Motor neuron (in vitro differentiated cells): ENCODE measurements at regions not wholly inside any gene's neighbourhood (a gene's known extent, or its start where the extent isn't known, plus 50 kb on each side); places are given as distances from the start of the nearest gene placed in this dataset.
"Not testable (repeated sequence)": the region's sequence is repeated elsewhere in the genome, so short reads cannot be mapped to it uniquely, and the experiment has no call there.

Experiments
- ATAC-seq, 8 experiments: fragments of 200-7000 bp; cut with Tn5 transposase; replicated peaks in 6 of 8; 2 replicates each; pipeline ENCODE4 v1.8.0; 2021; ENCODE audit warnings: mild to moderate bottlenecking in 8 of 8, moderate library complexity in 8 of 8
- H3K27ac ChIP-seq, 2 donors: fragments of 250-450 bp; sonication (Bioruptor Pico); 2 replicates each; pipeline ENCODE4 v1.9.0; 2021; ENCODE audit warnings: antibody characterized with exemption in 2 of 2, mild to moderate bottlenecking in 2 of 2, moderate library complexity in 1 of 2
- H3K4me1 ChIP-seq, 2 donors: fragments of 250-450 bp; sonication (Bioruptor Pico); replicated peaks in 1 of 2; 2 replicates each; pipeline ENCODE4 v1.6.1; 2021; ENCODE audit warnings: antibody characterized with exemption in 2 of 2, mild to moderate bottlenecking in 2 of 2, moderate library complexity in 1 of 2
- H3K4me3 ChIP-seq, 5 donors: fragments of 250-450 bp; sonication (Bioruptor Pico); 2 replicates each; pipeline ENCODE4 v1.9.0; 2021; ENCODE audit warnings: antibody characterized with exemption in 5 of 5, mild to moderate bottlenecking in 5 of 5, moderate library complexity in 4 of 5
- WGBS, 10 experiments: fragments of 450-650 bp; shearing (Covaris generic); methylation state at CpG; one replicate each; pipeline ENCODE4 v1.0.0; 2022; 5-methylcytosine and 5-hydroxymethylcytosine counted together
- in situ Hi-C, 9 experiments: fragments of 400-800 bp; cut with MboI; loops; one replicate each; pipeline ENCODE4 v1.15.0; 2021; ENCODE audit warnings: low sequenced_read_pairs in 9 of 9, low pct_unique_long_range_greater_than_20kb in 2 of 9; ENCODE audit not compliant: unreplicated experiment in 9 of 9

DNA sequence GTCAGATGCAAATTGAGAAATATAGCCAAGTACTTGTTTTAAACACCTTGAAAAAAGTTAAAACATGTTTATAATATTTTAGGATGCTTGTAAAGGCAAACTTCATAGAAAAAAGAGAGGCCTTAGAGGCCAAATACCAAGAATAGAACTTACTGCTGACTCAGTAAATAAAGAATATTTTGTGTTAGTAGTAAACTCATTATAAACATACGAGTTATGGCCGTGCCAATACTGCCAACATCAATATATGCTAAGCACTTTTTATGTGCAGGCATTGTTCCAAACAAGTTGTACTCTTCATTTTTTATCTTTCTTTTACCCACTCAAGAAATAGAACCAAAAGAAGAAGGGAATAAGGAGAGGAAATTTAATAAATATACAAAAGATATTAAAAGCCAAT lies 705.9 kb upstream of the NCAM2 start:
- 0 to 100% (median 75%) methylated on average over 2 of the region's 2 CpGs; no CpG with 5 or more reads in 2 of the 10 experiments for WGBS, 10 experiments
- Histone ChIP-seq H3K4me1 (no peaks in the 10 kb centered on the region), H3K27ac (no peak overlapping the region), H3K4me3 (no peak overlapping the region)
- in situ Hi-C loops = no loop called here
- no peak for ATAC-seq

DNA sequence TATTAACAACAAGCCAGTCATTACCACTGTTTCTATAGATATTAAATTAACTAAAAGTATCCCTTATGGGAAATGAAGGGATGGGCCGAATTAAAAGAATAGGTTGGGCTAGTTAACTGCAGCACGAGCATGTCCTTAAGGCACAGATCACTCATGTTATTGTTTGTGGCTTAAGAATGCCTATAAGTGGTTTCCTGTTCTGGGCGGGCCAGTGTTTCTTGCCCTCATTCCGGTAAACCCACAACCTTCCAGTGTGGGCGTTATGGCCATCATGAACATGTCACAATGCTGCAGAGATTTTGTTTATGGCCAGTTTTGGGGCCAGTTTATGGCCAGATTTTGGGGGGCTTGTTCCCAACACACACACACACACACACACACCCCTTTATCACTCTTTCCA lies 705.4 kb upstream of the NCAM2 start:
- peak in 1 of 8 experiments; percentile 56 for ATAC-seq
- H3K4me3 ChIP-seq, H3K27ac ChIP-seq, H3K4me1 ChIP-seq, in situ Hi-C loops: not testable (repeated sequence)
- WGBS, 10 experiments = 60 to 100% (median 80%) methylated on average over 1 to 2 of the region's 5 CpGs; no CpG with 5 or more reads in 5 of the 10 experiments

DNA sequence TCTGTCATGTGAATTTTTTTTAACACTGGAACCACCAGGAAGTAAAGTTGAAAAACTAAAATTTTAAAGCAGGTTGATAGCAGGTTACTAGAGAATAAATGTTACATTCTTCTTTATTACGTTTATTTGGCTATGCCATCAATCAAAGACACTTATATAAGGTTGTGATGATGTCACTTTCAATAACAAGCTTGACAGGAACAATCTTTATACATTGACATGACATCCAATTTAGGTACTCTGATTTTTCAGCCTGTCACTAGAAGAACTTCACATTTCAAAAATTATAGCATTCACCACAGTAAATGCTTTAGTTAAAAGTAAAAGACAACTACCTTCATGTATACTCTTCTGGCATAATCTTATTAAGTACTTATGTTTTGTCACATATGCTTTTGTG lies 696.8 kb upstream of the NCAM2 start:
- no peak overlapping the region for H3K27ac ChIP-seq
- no peak for ATAC-seq
- 0 to 100% (median 82%) methylated on average over 1 of the region's 1 CpG for WGBS, 10 experiments

DNA sequence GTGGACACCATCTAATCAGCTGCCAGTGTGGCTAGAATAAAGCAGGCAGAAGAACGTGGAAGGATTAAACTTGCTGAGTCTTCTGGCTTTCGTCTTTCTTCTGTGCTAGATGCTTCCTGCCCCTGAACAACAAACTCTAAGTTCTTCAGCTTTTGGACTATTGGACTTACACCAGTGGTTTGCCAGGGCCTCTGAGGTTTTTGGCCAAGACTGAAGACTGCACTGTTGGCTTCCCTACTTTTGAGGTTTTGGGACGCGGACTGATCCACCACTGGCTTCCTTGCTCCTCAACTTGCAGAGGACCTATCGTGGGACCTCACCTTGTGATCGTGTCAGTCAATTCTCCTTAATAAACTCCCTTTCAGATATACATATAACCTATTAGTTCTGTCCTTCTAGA lies 696.1 kb upstream of the NCAM2 start:
- Histone ChIP-seq H3K27ac (no peak overlapping the region), H3K4me3 (no peak overlapping the region), H3K4me1 (no peaks in the 10 kb centered on the region)
- ATAC-seq = no peak
- in situ Hi-C loops = no loop called here
- 4 to 100% (median 59%) methylated on average over 2 to 5 of the region's 6 CpGs; no CpG with 5 or more reads in 2 of the 10 experiments for WGBS, 10 experiments

More for the DNA sequence above, 696.8 kb upstream of the NCAM2 start:
- in situ Hi-C loops = no loop called here
- H3K4me1 ChIP-seq = no peaks in the 10 kb centered on the region
- no peak overlapping the region for H3K4me3 ChIP-seq

DNA sequence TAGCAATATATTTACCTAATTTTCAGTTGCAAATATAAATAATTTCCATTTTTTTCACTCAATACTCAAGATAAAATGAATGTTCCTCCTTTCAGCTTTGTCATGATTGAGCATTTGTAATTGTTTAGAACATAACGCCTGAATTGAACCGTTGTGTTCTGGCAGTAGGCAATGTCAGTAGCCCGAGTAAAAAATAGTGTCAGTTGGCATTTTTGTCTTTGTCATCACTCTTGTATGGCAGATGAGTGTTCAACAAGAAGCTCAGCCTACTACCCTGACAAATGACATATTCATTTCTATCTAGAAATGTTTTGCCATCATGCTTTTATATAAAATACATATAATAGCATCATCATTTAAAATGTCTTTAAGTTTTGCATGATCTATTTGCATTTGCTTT lies 691.4 kb upstream of the NCAM2 start:
- Histone ChIP-seq H3K4me3 (no peak overlapping the region), H3K4me1 (no peaks in the 10 kb centered on the region), H3K27ac (no peak overlapping the region)
- ATAC-seq = no peak
- 7 to 88% (median 63%) methylated on average over 1 to 3 of the region's 3 CpGs for WGBS, 10 experiments
- in situ Hi-C loops = no loop called here

DNA sequence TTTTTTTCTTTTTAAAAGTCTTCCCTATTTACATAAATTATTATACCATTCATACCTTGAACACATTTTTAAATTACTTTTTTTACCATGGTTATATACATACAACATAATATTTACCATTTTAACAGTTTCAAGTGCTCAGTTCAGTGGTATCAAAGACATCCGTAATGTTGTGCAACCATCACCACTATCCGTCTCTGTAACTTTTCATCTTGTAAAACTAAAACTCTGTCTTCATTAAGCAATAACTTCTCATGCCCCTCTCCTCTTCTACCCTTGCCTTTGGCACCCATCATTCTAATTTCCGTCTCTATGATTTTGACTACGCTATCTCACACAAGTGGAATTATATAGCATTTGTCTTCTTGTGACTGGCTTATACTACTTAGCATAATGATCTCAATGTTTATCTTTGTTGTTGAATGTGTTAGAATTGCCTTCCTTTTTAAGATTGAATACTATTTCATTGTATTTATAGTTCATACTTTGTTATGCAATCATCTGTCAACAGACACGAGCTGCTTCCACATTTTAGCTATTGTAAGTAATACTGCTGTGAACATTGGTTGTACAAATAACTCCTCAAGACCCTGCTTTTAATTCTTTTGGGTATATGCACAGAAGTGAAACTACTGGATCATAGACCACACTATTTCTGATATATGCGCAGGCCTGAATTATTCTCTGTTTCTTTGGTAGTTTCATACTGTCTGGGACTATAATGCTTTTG lies 689.5 kb upstream of the NCAM2 start:
- no peak overlapping the region for H3K4me3 ChIP-seq
- in situ Hi-C loops = no loop called here
- WGBS, 10 experiments = 41 to 100% (median 84%) methylated on average over 2 to 6 of the region's 6 CpGs

DNA sequence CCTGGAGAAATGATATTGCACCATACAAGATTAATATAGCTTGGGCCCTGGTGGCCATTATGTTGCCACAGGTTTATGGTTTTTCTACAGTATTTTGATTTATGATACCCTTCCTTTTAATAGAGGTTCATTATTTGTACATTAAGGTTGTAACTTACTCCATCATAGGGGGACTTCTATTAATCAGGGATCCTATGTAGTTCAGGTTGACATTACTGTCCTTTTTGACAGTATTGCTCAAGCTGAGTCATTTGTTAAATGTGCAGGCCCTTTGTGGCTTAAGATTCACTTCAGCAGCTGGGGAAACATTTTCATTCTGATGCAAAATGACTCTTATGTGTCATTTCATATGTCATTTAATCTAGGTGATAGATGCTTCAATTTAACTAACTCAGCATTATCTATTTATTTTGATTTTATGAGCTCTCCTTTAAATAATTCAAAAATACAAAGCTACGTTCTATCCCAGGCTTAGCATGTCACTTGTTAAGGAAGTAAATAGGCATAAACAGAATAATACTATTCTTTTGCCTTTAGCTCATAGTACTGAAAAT lies 686.9 kb upstream of the NCAM2 start:
- no peaks in the 10 kb centered on the region for H3K4me1 ChIP-seq
- no peak overlapping the region for H3K4me3 ChIP-seq
- ATAC-seq = peak in 5 of 8 experiments; percentile 81 to 99 (median 98)
- H3K27ac ChIP-seq = no peak overlapping the region
- 0 to 100% (median 73%) methylated on average over 1 of the region's 1 CpG; no CpG with 5 or more reads in 2 of the 10 experiments for WGBS, 10 experiments
- in situ Hi-C loops = no loop called here

More for the DNA sequence above, 689.5 kb upstream of the NCAM2 start:
- peak in 1 of 8 experiments; percentile 35 for ATAC-seq
- Histone ChIP-seq H3K4me1 (no peaks in the 10 kb centered on the region), H3K27ac (no peak overlapping the region)

DNA sequence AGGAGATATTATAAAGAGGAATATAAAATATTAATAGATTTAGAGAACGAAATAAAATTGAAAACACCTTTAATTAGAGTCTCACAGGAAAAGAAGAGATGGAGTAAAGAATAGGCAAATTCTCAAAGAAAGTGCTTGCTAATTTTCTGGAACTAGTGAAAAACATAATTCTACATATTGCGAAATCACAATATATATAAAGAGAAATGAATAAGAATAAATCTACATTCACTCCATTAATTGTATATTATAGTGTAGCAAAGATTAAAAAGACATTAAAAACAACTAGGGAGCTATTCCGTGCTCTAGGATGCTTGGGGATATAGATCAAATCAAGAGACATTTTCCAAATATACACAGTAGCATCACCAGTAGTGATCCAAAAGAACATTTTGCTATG lies 685.2 kb upstream of the NCAM2 start:
- WGBS, 10 experiments = 4 to 100% (median 77%) methylated on average over 1 to 3 of the region's 3 CpGs
- H3K4me1 ChIP-seq = no peaks in the 10 kb centered on the region
- no peak overlapping the region for H3K4me3 ChIP-seq
- in situ Hi-C loops = no loop called here
- no peak for ATAC-seq
- no peak overlapping the region for H3K27ac ChIP-seq

DNA sequence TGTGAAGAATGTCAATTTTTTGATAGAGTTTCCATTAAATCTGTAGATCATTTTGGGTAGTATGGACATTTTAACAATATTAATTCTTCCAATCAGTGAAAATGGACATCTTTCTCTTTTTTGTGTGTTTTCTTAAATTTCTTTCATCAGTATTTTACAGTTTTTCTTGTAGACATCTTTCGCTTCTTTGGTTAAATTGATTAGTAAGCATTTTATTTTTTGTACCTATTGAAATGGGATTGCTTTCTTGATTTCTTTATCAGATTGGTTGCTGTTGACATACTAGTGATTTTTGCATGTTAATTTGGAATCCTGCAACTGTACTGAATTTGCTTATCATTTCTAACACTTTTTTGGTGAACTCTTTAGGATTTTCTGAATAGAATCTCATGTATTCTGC lies 683.2 kb upstream of the NCAM2 start:
- no peak overlapping the region for H3K4me3 ChIP-seq
- in situ Hi-C loops = no loop called here
- H3K4me1 ChIP-seq = no peaks in the 10 kb centered on the region

DNA sequence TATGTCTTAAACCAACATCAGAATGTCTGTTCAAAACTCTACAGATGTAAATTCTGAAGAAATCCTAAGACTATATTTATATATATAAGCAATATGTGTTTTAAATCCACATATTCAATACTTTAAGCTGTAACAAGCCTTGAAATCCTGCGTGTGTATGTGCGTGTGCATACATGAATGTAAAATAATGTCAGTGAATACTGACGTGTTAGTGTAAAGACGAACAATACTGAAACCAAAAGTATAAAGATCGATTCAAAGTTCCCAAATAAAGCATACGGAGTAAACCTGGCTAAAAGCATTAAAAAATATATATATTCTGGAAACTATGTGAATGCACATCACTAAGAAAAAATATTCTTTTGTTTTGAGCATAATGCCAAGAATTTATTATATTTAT lies 668.6 kb upstream of the NCAM2 start:
- Histone ChIP-seq H3K4me1 (no peaks in the 10 kb centered on the region), H3K27ac (no peak overlapping the region), H3K4me3 (no peak overlapping the region)
- no peak for ATAC-seq
- 12 to 100% (median 89%) methylated on average over 2 to 6 of the region's 6 CpGs for WGBS, 10 experiments
- in situ Hi-C loops = no loop called here

More for the DNA sequence above, 683.2 kb upstream of the NCAM2 start:
- no peak overlapping the region for H3K27ac ChIP-seq
- ATAC-seq = no peak
- WGBS, 10 experiments = 11 to 100% (median 91%) methylated on average over 1 of the region's 1 CpG

DNA sequence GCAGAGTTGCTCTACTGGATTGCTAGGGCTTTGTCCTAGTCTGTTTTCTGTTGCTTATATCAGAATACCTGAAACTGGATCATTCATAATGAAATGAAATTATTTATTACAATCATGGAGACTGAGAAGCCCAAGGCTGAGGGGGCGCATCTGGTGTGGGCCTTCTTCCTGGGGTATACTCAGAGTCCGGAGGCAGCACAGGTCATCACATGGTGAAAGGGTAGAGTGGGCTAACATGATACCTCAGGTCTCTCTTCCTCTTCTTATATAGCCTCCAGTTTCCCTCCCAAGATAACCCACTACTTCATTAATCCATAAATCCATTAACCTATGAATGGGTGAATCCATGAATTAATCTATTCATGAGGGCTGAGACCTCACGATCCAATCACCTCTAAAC lies 667.6 kb upstream of the NCAM2 start:
- WGBS, 10 experiments = 18 to 100% (median 89%) methylated on average over 1 to 3 of the region's 3 CpGs; no CpG with 5 or more reads in 4 of the 10 experiments
- in situ Hi-C loops = no loop called here

DNA sequence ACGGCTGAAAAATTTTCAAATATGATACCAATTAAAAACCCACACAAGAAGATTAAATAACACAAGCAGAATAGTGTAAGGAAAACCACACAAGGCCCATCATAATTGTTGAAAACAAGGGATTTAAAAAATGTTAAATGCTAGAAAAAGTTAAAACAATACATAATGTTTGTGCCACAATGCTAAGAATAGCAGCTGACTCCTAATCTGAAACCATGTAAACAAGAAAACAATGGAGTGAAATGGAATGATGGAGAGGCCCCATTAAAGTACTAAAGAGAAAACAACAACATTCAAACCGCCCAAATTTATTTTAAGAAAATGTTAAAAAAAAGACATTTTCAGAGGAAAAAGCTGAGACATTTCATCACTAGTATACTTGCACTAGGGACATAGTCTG lies 663.6 kb upstream of the NCAM2 start:
- 0 to 100% (median 93%) methylated on average over 1 to 2 of the region's 2 CpGs for whole genome bisulfite sequencing, 10 experiments
- in situ Hi-C loops = no loop called here
- Histone ChIP-seq H3K4me3 (no peak overlapping the region), H3K27ac (no peak overlapping the region), H3K4me1 (no peaks in the 10 kb centered on the region)
- ATAC-seq = no peak

More for the DNA sequence above, 667.6 kb upstream of the NCAM2 start:
- no peak overlapping the region for H3K4me3 ChIP-seq
- no peaks in the 10 kb centered on the region for H3K4me1 ChIP-seq
- no peak for ATAC-seq
- H3K27ac ChIP-seq = no peak overlapping the region

DNA sequence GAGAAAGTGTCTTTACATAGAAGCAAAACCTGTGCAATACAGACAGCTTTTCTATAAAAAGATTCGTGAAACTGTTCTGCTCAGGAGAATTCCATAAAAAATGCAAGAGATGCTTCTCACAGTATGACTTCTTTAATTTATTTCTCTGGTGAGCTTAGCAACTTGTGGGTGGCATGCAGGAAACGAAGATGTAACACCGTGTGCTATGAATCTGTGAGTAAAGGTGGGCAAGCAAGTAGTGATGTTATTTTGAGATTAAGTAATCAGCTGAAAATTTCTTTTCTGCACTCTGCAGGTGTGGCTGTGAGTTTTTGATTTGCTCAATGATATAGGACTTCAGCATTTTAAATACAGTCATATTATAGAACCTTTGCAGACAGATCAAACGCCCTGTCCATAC lies 656.8 kb upstream of the NCAM2 start:
- Histone ChIP-seq H3K4me3 (no peak overlapping the region), H3K27ac (no peak overlapping the region), H3K4me1 (no peaks in the 10 kb centered on the region)
- ATAC-seq = no peak
- 11 to 100% (median 80%) methylated on average over 1 to 4 of the region's 4 CpGs for WGBS, 10 experiments
- in situ Hi-C loops = no loop called here

DNA sequence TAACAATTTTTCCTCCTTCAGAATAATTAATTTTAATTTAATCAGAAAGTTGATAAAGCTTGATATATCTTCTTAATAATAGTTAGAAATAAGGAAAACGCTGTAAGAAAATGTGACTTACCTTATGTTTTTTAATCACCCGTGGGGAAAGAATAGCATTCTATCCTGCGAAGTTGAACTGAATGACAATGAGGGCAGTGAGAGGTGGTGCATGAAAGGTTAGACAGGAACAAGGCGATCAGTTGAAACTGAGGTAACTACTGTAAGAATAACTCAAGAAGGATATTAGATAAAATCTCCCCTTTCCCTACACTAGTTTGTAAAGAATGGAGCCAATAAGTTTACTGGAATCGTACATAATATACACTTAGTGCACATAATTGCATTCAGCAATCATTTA lies 655.0 kb upstream of the NCAM2 start:
- Histone ChIP-seq H3K4me1 (no peaks in the 10 kb centered on the region), H3K4me3 (no peak overlapping the region), H3K27ac (no peak overlapping the region)
- WGBS, 10 experiments = 15 to 98% (median 80%) methylated on average over 2 to 5 of the region's 5 CpGs
- in situ Hi-C loops = no loop called here
- ATAC-seq = no peak
